ENCODE measurements at regions not wholly inside any gene's neighbourhood (a gene's known extent, or its start where the extent isn't known, plus 50 kb on each side); places are given as distances from the start of the nearest gene placed in this dataset.

GRCh38 chr3:104298662-104299061 is 1068.0 kb upstream of the ALCAM start:
- no peaks in the 10 kb centered on the region for H3K36me3 ChIP-seq
- DNase-seq: no peak
- H3K27ac ChIP-seq: no peak overlapping the region
- no peak overlapping the region for H3K4me3 ChIP-seq (ENCODE audit: low read depth, low read length)
- no peak for TF ChIP-seq CTCF (IDR thresholded peaks at IDR 0.05; ENCODE audit: low read depth, low read length)
- no peaks in the 10 kb centered on the region for H3K27me3 ChIP-seq (ENCODE audit: insufficient read depth, low read depth, severe bottlenecking)
- no peaks in the 10 kb centered on the region for H3K9me3 ChIP-seq (ENCODE audit: severe bottlenecking)

- TF ChIP-seq CTCF (IDR thresholded peaks at IDR 0.05; ENCODE audit: low read depth, low read length): no peak
- peaks cover 2% of the 10 kb centered on the region for H3K9me3 ChIP-seq (ENCODE audit: severe bottlenecking)
- H3K36me3 ChIP-seq: no peaks in the 10 kb centered on the region
- DNase-seq: no peak
- H3K27me3 ChIP-seq (ENCODE audit: insufficient read depth, low read depth, severe bottlenecking): no peaks in the 10 kb centered on the region
- no peak overlapping the region for H3K4me3 ChIP-seq (ENCODE audit: low read depth, low read length)
- no peak overlapping the region for H3K27ac ChIP-seq
Measured at GRCh38 chr3:104316118-104316517, 1050.6 kb upstream of the ALCAM start.

- no peak overlapping the region for H3K27ac ChIP-seq
- DNase-seq: peak; percentile 17
- H3K36me3 ChIP-seq: no peaks in the 10 kb centered on the region
- peaks cover 4% of the 10 kb centered on the region for H3K9me3 ChIP-seq (ENCODE audit: severe bottlenecking)
- H3K27me3 ChIP-seq (ENCODE audit: insufficient read depth, low read depth, severe bottlenecking): no peaks in the 10 kb centered on the region
- TF ChIP-seq CTCF (IDR thresholded peaks at IDR 0.05; ENCODE audit: low read depth, low read length): no peak
- H3K4me3 ChIP-seq (ENCODE audit: low read depth, low read length): no peak overlapping the region
Measured at GRCh38 chr3:104323226-104323625, 1043.5 kb upstream of the ALCAM start.

- Histone ChIP-seq H3K27ac (no peak overlapping the region), H3K27me3 (ENCODE audit: insufficient read depth, low read depth, severe bottlenecking) (no peaks in the 10 kb centered on the region), H3K36me3 (no peaks in the 10 kb centered on the region), H3K9me3 (ENCODE audit: severe bottlenecking) (no peaks in the 10 kb centered on the region), H3K4me3 (ENCODE audit: low read depth, low read length) (no peak overlapping the region)
- no peak for TF ChIP-seq CTCF (IDR thresholded peaks at IDR 0.05; ENCODE audit: low read depth, low read length)
- no peak for DNase-seq
Measured at GRCh38 chr3:104347291-104347690, 1019.4 kb upstream of the ALCAM start.

GRCh38 chr3:104349836-104350235 is 1016.9 kb upstream of the ALCAM start:
- H3K4me3 ChIP-seq (ENCODE audit: low read depth, low read length): no peak overlapping the region
- no peaks in the 10 kb centered on the region for H3K9me3 ChIP-seq (ENCODE audit: severe bottlenecking)
- H3K27me3 ChIP-seq (ENCODE audit: insufficient read depth, low read depth, severe bottlenecking): no peaks in the 10 kb centered on the region
- DNase-seq: no peak
- H3K36me3 ChIP-seq: no peaks in the 10 kb centered on the region
- TF ChIP-seq CTCF (IDR thresholded peaks at IDR 0.05; ENCODE audit: low read depth, low read length): no peak
- no peak overlapping the region for H3K27ac ChIP-seq

GRCh38 chr3:104353951-104354350 is 1012.8 kb upstream of the ALCAM start:
- H3K36me3 ChIP-seq: no peaks in the 10 kb centered on the region
- no peak overlapping the region for H3K27ac ChIP-seq
- H3K9me3 ChIP-seq (ENCODE audit: severe bottlenecking): no peaks in the 10 kb centered on the region
- H3K27me3 ChIP-seq (ENCODE audit: insufficient read depth, low read depth, severe bottlenecking): no peaks in the 10 kb centered on the region
- no peak for DNase-seq
- no peak overlapping the region for H3K4me3 ChIP-seq (ENCODE audit: low read depth, low read length)
- TF ChIP-seq CTCF (IDR thresholded peaks at IDR 0.05; ENCODE audit: low read depth, low read length): no peak
